K562 (cell line): ENCODE measurements at regions not wholly inside any gene's neighbourhood (a gene's known extent, or its start where the extent isn't known, plus 50 kb on each side); places are given as distances from the start of the nearest gene placed in this dataset.

ENCODE experiments used
- FOXK2 ChIP-seq, 2 experiments: fragments of 450-650 bp; IDR thresholded peaks in 1 of 2; conservative IDR thresholded peaks in 1 of 2; 2 replicates each; pipeline ENCODE4 v1.6.1; 2016; ENCODE audit warnings: low read depth in 2 of 2, mild to moderate bottlenecking in 1 of 2
- HOMEZ ChIP-seq: fragments of 250-450 bp; sonication (Bioruptor Pico); IDR thresholded peaks from 2 replicates; pipeline ENCODE4 v1.4.0; 2020; ENCODE audit warnings: mild to moderate bottlenecking, moderate library complexity
- IRF1 ChIP-seq: sonication (generic); formaldehyde crosslinking; IDR thresholded peaks from 2 replicates; pipeline ENCODE4 v1.8.0; 2022; ENCODE audit warnings: missing genetic modification reagents, mild to moderate bottlenecking, borderline replicate concordance
- MYC ChIP-seq, 2 experiments: fragments of 250-450 bp in 1 of 2; sonication (Bioruptor Pico) in 1 of 2; IDR thresholded peaks; 2 replicates each; pipeline versions ENCODE4 v1.5.1 to v1.6.1; 2012 to 2021; ENCODE audit warnings: low read depth in 2 of 2, borderline replicate concordance in 1 of 2, improper control_type of control experiment in 1 of 2, low read length in 1 of 2, mild to moderate bottlenecking in 1 of 2, moderate library complexity in 1 of 2
- SRSF3 ChIP-seq: fragments of 200-400 bp; formaldehyde crosslinking; IDR thresholded peaks from 2 replicates; pipeline ENCODE4 v1.6.1; 2016; ENCODE audit warnings: mild to moderate bottlenecking, low read length, moderate library complexity; ENCODE audit not compliant: insufficient read depth
- TAF1 ChIP-seq: IDR thresholded peaks from 2 replicates; pipeline ENCODE4 v1.6.1; 2011; ENCODE audit warnings: mild to moderate bottlenecking, low read length, moderate library complexity; ENCODE audit not compliant: insufficient read depth, control insufficient read depth, severe bottlenecking; ENCODE audit errors: extremely low read depth
- TBL1XR1 ChIP-seq, 2 experiments: IDR thresholded peaks; 2 replicates each; pipeline ENCODE4 v1.6.1; 2012; ENCODE audit warnings: improper control_type of control experiment in 2 of 2, low read length in 2 of 2, mild to moderate bottlenecking in 1 of 2
- WHSC1 ChIP-seq: IDR thresholded peaks from one replicate; pipeline ENCODE4 v1.6.1; 2012; ENCODE audit warnings: low read length, control low read depth, inconsistent platforms
- ZNF780A ChIP-seq: fragments of 250-450 bp; sonication (Bioruptor Pico); IDR thresholded peaks from 2 replicates; pipeline ENCODE4 v1.5.0; 2021; ENCODE audit warnings: mild to moderate bottlenecking
- TF ChIP-seq, protein P1 (sequence below): fragments of 250-450 bp; sonication (Bioruptor Pico); IDR thresholded peaks from 2 replicates; pipeline ENCODE4 v1.8.0; 2022; ENCODE audit warnings: inconsistent platforms, mild to moderate bottlenecking, moderate library complexity, borderline replicate concordance
- TF ChIP-seq, protein P2 (sequence below), 2 experiments: fragments of 450-650 bp; IDR thresholded peaks; 2 replicates each; pipeline ENCODE4 v1.6.1; 2016; ENCODE audit warnings: mild to moderate bottlenecking in 2 of 2, borderline replicate concordance in 1 of 2, low read depth in 1 of 2, moderate library complexity in 1 of 2

DNA sequence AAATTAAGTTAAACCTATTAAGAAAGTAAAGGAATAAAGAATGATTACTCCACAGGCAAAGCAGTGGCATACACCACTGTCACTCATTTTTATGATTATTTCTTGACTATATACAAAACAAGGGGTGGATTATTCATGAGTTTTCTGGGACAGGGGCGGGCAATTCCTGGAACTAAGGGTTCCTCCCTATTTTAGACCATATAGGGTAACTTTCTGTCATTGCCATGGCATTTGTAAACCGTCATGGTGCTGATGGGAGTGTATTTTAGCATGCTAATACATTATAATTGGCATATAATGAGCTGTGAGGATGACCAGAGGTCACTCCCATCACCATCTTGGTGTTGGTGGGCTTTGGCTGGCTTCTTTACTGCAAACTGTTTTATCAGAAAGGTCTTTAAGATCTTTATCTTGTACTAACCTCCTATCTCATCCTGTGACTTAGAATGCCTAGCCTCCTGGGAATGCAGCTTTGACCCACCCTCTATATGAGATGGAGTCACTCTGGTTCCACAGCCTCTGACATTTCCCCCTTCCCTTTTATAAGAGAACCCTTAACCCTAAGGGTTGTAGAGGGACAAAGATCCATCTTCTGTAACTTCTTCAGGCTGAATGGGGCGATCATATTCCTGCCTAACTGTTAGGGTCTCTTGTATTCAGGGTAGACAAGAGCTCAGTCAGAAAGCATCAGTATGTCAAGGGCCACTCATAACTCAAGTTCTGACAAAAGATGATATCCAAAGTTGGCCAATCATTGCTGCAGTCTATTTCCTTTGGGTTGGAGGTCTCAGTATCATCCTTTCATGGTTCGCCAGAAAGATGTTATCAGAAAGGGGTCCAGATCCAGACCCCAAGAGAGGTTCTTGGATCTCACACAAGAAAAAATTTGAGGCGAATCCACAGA, 79.5 kb upstream of the LIPC start (continued):
- TF ChIP-seq HOMEZ (CRISPR knock-in tag) = peak; percentile 96; the same call in 1 of the 2 replicates
- peak in 1 of 2 experiments; percentile 56; a peak in 1 of 4 replicates for TF ChIP-seq TBL1XR1 (IDR thresholded peaks at IDR 0.05; ENCODE audit: low read length in 2 of 2)
- peak; percentile 52 to 60; a peak in 3 of 4 replicates for TF ChIP-seq FOXK2 (conservative IDR thresholded peaks at IDR 0.05 in 1 of 2, IDR thresholded peaks at IDR 0.05 in 1 of 2; ENCODE audit: low read depth in 2 of 2)
- no peak for TF ChIP-seq IRF1 (CRISPR knock-in tag)
- no peak for TF ChIP-seq SRSF3
- no peak for TF ChIP-seq WHSC1
- TF ChIP-seq ZNF780A (CRISPR knock-in tag) = peak; percentile 83
- TF ChIP-seq, protein P1, sequence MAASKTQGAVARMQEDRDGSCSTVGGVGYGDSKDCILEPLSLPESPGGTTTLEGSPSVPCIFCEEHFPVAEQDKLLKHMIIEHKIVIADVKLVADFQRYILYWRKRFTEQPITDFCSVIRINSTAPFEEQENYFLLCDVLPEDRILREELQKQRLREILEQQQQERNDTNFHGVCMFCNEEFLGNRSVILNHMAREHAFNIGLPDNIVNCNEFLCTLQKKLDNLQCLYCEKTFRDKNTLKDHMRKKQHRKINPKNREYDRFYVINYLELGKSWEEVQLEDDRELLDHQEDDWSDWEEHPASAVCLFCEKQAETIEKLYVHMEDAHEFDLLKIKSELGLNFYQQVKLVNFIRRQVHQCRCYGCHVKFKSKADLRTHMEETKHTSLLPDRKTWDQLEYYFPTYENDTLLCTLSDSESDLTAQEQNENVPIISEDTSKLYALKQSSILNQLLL (CRISPR knock-in tag) = no peak
- TF ChIP-seq MYC (IDR thresholded peaks at IDR 0.05; ENCODE audit: low read depth, low read length) = no peak
- peak; percentile 98 for TF ChIP-seq MYC (CRISPR knock-in tag; IDR thresholded peaks at IDR 0.05; ENCODE audit: borderline replicate concordance, low read depth)
- TF ChIP-seq, protein P2, sequence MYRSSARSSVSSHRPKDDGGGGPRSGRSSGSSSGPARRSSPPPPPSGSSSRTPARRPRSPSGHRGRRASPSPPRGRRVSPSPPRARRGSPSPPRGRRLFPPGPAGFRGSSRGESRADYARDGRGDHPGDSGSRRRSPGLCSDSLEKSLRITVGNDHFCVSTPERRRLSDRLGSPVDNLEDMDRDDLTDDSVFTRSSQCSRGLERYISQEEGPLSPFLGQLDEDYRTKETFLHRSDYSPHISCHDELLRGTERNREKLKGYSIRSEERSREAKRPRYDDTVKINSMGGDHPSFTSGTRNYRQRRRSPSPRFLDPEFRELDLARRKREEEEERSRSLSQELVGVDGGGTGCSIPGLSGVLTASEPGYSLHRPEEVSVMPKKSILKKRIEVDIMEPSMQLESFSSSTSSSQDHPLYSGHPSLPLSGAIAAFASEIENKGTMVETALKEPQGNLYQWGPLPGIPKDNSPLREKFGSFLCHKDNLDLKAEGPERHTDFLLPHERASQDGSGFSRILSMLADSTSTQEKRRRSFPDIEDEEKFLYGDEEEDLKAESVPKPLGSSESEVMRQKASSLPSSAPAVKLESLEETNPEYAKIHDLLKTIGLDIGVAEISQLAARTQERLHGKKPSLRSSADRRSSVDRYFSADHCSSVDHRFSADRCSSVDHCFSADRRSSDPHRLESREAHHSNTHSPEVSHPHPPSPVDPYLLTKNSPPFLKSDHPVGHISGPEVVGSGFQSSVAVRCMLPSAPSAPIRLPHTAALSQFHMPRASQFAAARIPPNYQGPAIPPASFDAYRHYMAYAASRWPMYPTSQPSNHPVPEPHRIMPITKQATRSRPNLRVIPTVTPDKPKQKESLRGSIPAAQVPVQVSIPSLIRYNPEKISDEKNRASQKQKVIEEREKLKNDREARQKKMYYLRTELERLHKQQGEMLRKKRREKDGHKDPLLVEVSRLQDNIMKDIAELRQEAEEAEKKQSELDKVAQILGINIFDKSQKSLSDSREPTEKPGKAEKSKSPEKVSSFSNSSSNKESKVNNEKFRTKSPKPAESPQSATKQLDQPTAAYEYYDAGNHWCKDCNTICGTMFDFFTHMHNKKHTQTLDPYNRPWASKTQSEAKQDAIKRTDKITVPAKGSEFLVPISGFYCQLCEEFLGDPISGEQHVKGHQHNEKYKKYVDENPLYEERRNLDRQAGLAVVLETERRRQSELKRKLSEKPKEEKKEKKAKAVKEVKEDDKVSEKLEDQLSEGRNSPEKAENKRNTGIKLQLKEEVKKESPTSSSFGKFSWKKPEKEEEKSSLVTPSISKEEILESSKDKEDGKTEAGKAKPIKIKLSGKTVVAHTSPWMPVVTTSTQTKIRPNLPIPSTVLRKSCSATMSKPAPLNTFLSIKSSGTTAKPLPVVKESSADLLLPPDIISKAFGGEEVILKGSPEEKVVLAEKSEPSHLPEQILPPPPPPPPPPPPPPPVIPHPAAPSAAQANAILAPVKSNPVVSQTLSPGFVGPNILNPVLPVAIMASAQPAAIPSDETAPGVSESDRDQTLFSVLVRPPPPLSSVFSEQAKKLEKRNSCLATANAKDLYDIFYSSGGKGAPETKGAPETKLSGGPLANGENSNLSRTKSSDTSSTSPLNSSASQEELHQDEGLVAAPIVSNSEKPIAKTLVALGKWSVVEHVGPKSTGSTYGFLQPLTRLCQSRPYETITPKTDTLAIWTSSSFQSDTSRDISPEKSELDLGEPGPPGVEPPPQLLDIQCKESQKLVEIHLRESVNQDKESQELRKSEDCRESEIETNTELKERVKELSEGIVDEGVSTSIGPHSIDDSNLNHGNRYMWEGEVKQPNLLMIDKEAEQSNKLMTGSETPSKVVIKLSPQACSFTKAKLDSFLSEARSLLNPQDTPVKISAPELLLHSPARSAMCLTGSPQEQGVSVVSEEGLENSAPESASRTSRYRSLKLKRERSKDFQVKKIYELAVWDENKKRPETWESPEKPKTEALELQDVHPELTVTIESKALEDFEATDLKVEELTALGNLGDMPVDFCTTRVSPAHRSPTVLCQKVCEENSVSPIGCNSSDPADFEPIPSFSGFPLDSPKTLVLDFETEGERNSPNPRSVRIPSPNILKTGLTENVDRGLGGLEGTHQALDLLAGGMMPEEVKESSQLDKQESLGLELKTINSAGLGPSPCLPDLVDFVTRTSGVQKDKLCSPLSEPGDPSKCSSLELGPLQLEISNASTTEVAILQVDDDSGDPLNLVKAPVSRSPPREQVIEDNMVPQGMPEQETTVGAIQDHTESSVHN (IDR thresholded peaks at IDR 0.05; ENCODE audit: borderline replicate concordance in 1 of 2, low read depth in 1 of 2) = no peak
- no peak for TF ChIP-seq TAF1
